ENCODE measurements at regions not wholly inside any gene's neighbourhood (a gene's known extent, or its start where the extent isn't known, plus 50 kb on each side); places are given as distances from the start of the nearest gene placed in this dataset.

DNA sequence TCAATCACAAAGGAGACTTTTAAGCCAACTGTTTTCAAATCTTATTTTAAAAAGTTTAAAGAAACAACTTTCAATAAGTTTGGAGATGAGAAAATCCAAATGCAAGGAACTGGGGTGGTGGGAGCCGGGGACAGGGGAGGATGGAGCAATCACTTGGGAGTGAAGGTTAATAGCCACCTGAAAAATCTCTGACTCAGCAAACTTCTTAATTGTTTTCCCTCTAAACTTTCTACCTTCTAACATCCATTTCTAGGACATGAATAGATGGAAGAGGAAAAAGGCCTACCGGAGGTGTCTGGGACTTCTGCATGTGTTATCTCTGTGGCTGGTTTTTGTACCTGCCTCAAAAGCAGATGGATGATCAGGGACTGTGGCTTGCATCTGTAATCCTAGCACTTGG, 360.6 kb downstream of the OSTF1 start:
- POLR2A ChIA-PET = no interaction called here
- no peak overlapping the region for H3K27ac ChIP-seq (ENCODE audit: insufficient read depth, low read depth, low read length)
- no peaks in the 10 kb centered on the region for H4K20me1 ChIP-seq (replicated peaks; ENCODE audit: control insufficient read depth, extremely low read depth, insufficient read depth, low read length)
- H3K4me3 ChIP-seq (replicated peaks in 1 of 3; ENCODE audit: insufficient read depth in 1 of 3, low read depth in 1 of 3, low read length in 3 of 3) = no peak overlapping the region
- intact Hi-C loops (cut with micrococcal nuclease) = no loop called here
- H3K4me1 ChIP-seq (ENCODE audit: control insufficient read depth, extremely low read depth, insufficient read depth, low read length) = no peaks in the 10 kb centered on the region
- no peaks in the 10 kb centered on the region for H3K79me2 ChIP-seq (ENCODE audit: control insufficient read depth, insufficient read depth, low read length)
- dilution Hi-C loops (cut with MboI; ENCODE audit: extremely low pct_ligation_motif_present, low sequenced_read_pairs) = no loop called here
- BruUV-seq (replicated peaks) = no TSS peak
- H3K27me3 ChIP-seq (ENCODE audit: control insufficient read depth in 2 of 2, insufficient read depth in 2 of 2, low read length in 2 of 2) = no peaks in the 10 kb centered on the region
- TF ChIP-seq GATA2 (IDR thresholded peaks at IDR 0.05; ENCODE audit: insufficient read depth, insufficient read length, low read depth, low read length) (no peak), FOS (IDR thresholded peaks at IDR 0.05; ENCODE audit: borderline replicate concordance, insufficient read depth, low read length) (no peak), EZH2 (IDR thresholded peaks at IDR 0.05; ENCODE audit: borderline replicate concordance, low read depth, low read length, severe bottlenecking) (no peak), POLR2AphosphoS5 (IDR thresholded peaks at IDR 0.05; ENCODE audit: insufficient read depth, low read depth, low read length) (no peak), MAX (IDR thresholded peaks at IDR 0.05; ENCODE audit: insufficient read depth, insufficient read length) (no peak), JUN (IDR thresholded peaks at IDR 0.05; ENCODE audit: borderline replicate concordance, insufficient read depth, insufficient read length, low read depth) (no peak), POLR2A (IDR thresholded peaks at IDR 0.05; ENCODE audit: low read depth, low read length) (no peak)
- TF ChIP-seq, protein P1, sequence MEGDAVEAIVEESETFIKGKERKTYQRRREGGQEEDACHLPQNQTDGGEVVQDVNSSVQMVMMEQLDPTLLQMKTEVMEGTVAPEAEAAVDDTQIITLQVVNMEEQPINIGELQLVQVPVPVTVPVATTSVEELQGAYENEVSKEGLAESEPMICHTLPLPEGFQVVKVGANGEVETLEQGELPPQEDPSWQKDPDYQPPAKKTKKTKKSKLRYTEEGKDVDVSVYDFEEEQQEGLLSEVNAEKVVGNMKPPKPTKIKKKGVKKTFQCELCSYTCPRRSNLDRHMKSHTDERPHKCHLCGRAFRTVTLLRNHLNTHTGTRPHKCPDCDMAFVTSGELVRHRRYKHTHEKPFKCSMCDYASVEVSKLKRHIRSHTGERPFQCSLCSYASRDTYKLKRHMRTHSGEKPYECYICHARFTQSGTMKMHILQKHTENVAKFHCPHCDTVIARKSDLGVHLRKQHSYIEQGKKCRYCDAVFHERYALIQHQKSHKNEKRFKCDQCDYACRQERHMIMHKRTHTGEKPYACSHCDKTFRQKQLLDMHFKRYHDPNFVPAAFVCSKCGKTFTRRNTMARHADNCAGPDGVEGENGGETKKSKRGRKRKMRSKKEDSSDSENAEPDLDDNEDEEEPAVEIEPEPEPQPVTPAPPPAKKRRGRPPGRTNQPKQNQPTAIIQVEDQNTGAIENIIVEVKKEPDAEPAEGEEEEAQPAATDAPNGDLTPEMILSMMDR (IDR thresholded peaks at IDR 0.05; ENCODE audit: extremely low read depth in 1 of 2, insufficient read depth in 1 of 2, low read depth in 1 of 2, low read length in 2 of 2) = no peak
- H2AFZ ChIP-seq (ENCODE audit: low read depth, low read length) = no peak overlapping the region
- no peaks in the 10 kb centered on the region for H3K9me3 ChIP-seq (replicated peaks; ENCODE audit: control insufficient read depth, insufficient read depth, low read length)
- FAIRE-seq = no peak
- CTCF ChIA-PET = no interaction called here
- no peak overlapping the region for H3K9ac ChIP-seq (replicated peaks; ENCODE audit: extremely low read depth, insufficient read depth, low read length)
- no peaks in the 10 kb centered on the region for H3K9me1 ChIP-seq (replicated peaks; ENCODE audit: control insufficient read depth, extremely low read depth, insufficient read depth, low read length)
- H3K4me2 ChIP-seq (ENCODE audit: insufficient read depth, low read length) = no peak overlapping the region
- no peaks in the 10 kb centered on the region for H3K36me3 ChIP-seq (ENCODE audit: control insufficient read depth in 2 of 2, extremely low read depth in 1 of 2, insufficient read depth in 2 of 2, low read length in 2 of 2)
- no peak for DNase-seq (ENCODE audit: low read depth, low spot score)
